T-cell (primary cell): ENCODE measurements at regions not wholly inside any gene's neighbourhood (a gene's known extent, or its start where the extent isn't known, plus 50 kb on each side); places are given as distances from the start of the nearest gene placed in this dataset.

Experiments used
- ATAC-seq, 4 experiments: fragments of 200-7000 bp in 3 of 4; fragments of 150-1000 bp in 1 of 4; cut with Tn5 transposase; replicated peaks in 1 of 4; 1 replicate in 3 of 4; 2 replicates in 1 of 4; pipeline ENCODE4 v1.10.0; 2021; ENCODE audit warnings: moderate library complexity in 3 of 4, mild to moderate bottlenecking in 2 of 4, moderate number of reproducible peaks in 1 of 4
- CTCF ChIA-PET, 2 donors: fragments of 300-600 bp; sonication (Branson Sonifier 250); formaldehyde crosslinking; loops; one replicate each; lab custom pipeline; 2022; ENCODE audit warnings: antibody characterized with exemption in 2 of 2; lab: Charles Lee
- POLR2A ChIA-PET, 2 donors: fragments of 300-600 bp; sonication (Branson Sonifier 250); formaldehyde crosslinking; loops; one replicate each; lab custom pipeline; 2022; ENCODE audit warnings: antibody characterized with exemption in 2 of 2; lab: Charles Lee
- DNase-seq, 35 experiments: peaks; one replicate each; pipeline versions ENCODE4 v3.0.0 to v3.0.0-alpha.2; 2013 to 2023
- H3K27ac ChIP-seq: one replicate; pipeline ENCODE4 v1.5.1; 2013; ENCODE audit warnings: low read length
- H3K27me3 ChIP-seq, 2 experiments: replicated peaks in 1 of 2; 1 replicate in 1 of 2; 2 replicates in 1 of 2; pipeline versions ENCODE4 v1.6.1 to v1.7.0; 2013; ENCODE audit warnings: low read length in 1 of 2, mixed read lengths in 1 of 2; ENCODE audit not compliant: control insufficient read depth in 2 of 2, insufficient read depth in 2 of 2; ENCODE audit errors: extremely low read depth in 1 of 2
- H3K36me3 ChIP-seq, 2 donors: 1 replicate in 1 of 2; 2 replicates in 1 of 2; pipeline versions ENCODE4 v1.6.1 to v1.7.0; 2013; ENCODE audit warnings: low read length in 1 of 2; ENCODE audit not compliant: control insufficient read depth in 2 of 2, insufficient read depth in 1 of 2; ENCODE audit errors: extremely low read depth in 1 of 2
- H3K4me1 ChIP-seq, 2 experiments: 1 replicate in 1 of 2; 2 replicates in 1 of 2; pipeline versions ENCODE4 v1.6.1 to v1.7.0; 2013; ENCODE audit warnings: low read length in 2 of 2, mixed read lengths in 1 of 2; ENCODE audit not compliant: insufficient read depth in 2 of 2, control insufficient read depth in 1 of 2; ENCODE audit errors: extremely low read depth in 1 of 2
- H3K4me3 ChIP-seq, 2 donors: 1 replicate in 1 of 2; 2 replicates in 1 of 2; pipeline versions ENCODE4 v1.5.1 to v1.7.0; 2013; ENCODE audit warnings: mild to moderate bottlenecking in 2 of 2, low read length in 1 of 2, moderate library complexity in 1 of 2; ENCODE audit not compliant: control insufficient read depth in 1 of 2; ENCODE audit errors: extremely low read depth in 1 of 2
- H3K9me3 ChIP-seq: 2 replicates; pipeline ENCODE4 v1.7.0; 2013
- H3K27ac Mint-ChIP-seq, 2 donors: one replicate each; pipeline ENCODE4 v1.8.0; 2020 to 2021; ENCODE audit warnings: mild to moderate bottlenecking in 2 of 2, mixed read lengths in 2 of 2
- H3K27me3 Mint-ChIP-seq, 2 donors: one replicate each; pipeline ENCODE4 v1.8.0; 2021 to 2022; ENCODE audit warnings: mixed read lengths in 2 of 2
- H3K36me3 Mint-ChIP-seq: one replicate; pipeline ENCODE4 v1.8.0; 2021; ENCODE audit warnings: mixed read lengths
- H3K4me1 Mint-ChIP-seq, 3 donors: one replicate each; pipeline ENCODE4 v1.8.0; 2020 to 2022; ENCODE audit warnings: mixed read lengths in 3 of 3, mild to moderate bottlenecking in 1 of 3
- H3K4me3 Mint-ChIP-seq, 3 donors: one replicate each; pipeline ENCODE4 v1.8.0; 2020 to 2022; ENCODE audit warnings: mild to moderate bottlenecking in 3 of 3, mixed read lengths in 3 of 3, moderate library complexity in 3 of 3
- H3K9me3 Mint-ChIP-seq, 3 donors: one replicate each; pipeline ENCODE4 v1.8.0; 2020 to 2022; ENCODE audit warnings: mixed read lengths in 3 of 3
- WGBS: methylation state at CpG from one replicate; pipeline ENCODE4 v1.1.5; 2013; ENCODE audit warnings: missing lambda C conversion rate; ENCODE audit not compliant: insufficient coverage; 5-methylcytosine and 5-hydroxymethylcytosine counted together

DNA sequence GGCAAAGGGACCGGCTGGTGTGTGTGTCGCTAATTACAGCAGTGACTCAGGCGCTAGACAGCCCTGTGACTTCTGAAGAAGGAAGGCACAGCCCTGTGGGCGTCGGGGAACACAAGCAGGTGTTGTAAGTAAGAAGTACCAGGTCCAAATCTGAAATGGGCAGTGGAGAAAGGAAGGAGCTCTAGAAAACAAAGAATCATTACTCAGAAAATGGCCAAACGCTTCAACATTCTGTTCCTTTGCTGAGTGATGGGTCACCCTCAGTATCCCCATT, 106.8 kb downstream of the PXDC1 start:
- CTCF ChIA-PET: no interaction called here
- 90% methylated on average over 2 of the region's 6 CpGs for WGBS
- Mint-ChIP-seq H3K9me3 (no peaks in the 10 kb centered on the region), H3K27ac (no peak overlapping the region), H3K27me3 (peaks cover 3 to 6% of the 10 kb centered on the region in 2 donors), H3K36me3 (no peaks in the 10 kb centered on the region), H3K4me3 (no peak overlapping the region), H3K4me1 (no peaks in the 10 kb centered on the region)
- H3K4me3 ChIP-seq: no peak overlapping the region
- ATAC-seq (no peak), DNase-seq (no peak)
- H3K9me3 ChIP-seq: no peaks in the 10 kb centered on the region
- POLR2A ChIA-PET: no interaction called here
- H3K27me3 ChIP-seq: peaks cover 0 to 11% of the 10 kb centered on the region in 2 experiments
- H3K36me3 ChIP-seq: no peaks in the 10 kb centered on the region
- H3K27ac ChIP-seq: no peak overlapping the region
- H3K4me1 ChIP-seq: no peaks in the 10 kb centered on the region

DNA sequence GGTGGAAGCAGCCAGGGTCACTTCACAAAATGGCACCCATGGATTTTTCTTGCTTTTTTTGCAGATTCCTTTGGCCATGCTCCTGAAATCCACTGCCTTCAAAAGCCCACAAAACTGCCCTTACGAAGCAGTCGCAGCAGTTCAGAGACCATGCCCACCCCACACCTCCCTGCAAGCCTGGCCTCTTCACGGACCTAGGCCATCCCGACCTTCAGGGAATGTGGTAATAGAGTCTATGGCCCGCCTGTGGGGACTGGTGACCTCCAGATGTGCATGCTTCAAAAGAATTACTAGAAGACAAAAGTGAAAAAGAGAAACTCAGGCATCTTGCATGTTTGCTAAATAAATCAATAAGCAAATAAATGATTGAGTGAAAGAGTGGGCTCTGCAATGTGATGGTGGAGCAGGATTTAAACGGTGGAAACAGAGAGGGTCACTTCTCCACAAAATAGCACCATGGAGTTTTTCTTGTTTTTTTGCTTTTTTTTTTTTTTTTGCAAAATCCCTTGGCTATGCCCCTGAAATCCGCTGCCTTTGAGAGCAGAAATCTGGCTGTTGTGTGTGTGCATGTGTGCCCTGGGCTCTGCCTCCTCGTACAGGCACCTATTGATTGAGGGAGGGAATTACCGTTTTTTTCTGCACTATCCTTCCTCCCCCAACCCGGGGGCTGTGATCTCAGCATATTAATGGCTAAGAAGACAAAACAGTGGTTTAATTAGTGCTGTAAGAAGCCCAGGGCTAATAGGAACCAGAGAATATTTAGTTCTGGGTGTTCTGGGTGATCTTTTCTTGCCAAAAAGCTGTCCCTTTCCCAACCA, 107.4 kb downstream of the PXDC1 start:
- H3K27me3 Mint-ChIP-seq: peaks cover 3 to 11% of the 10 kb centered on the region in 2 donors
- Histone ChIP-seq H3K27me3 (peaks cover 0 to 11% of the 10 kb centered on the region in 2 experiments), H3K9me3 (no peaks in the 10 kb centered on the region), H3K4me3 (no peak overlapping the region), H3K27ac (no peak overlapping the region), H3K4me1 (no peaks in the 10 kb centered on the region), H3K36me3 (no peaks in the 10 kb centered on the region)
- no CpG with 5 or more reads among the region's 10 CpGs for WGBS
- H3K9me3 Mint-ChIP-seq: no peaks in the 10 kb centered on the region
- DNase-seq (no peak), ATAC-seq (no peak)
- no peaks in the 10 kb centered on the region for H3K36me3 Mint-ChIP-seq
- POLR2A ChIA-PET: no interaction called here
- no peaks in the 10 kb centered on the region for H3K4me1 Mint-ChIP-seq
- no peak overlapping the region for H3K4me3 Mint-ChIP-seq
- CTCF ChIA-PET: no interaction called here
- H3K27ac Mint-ChIP-seq: no peak overlapping the region

DNA sequence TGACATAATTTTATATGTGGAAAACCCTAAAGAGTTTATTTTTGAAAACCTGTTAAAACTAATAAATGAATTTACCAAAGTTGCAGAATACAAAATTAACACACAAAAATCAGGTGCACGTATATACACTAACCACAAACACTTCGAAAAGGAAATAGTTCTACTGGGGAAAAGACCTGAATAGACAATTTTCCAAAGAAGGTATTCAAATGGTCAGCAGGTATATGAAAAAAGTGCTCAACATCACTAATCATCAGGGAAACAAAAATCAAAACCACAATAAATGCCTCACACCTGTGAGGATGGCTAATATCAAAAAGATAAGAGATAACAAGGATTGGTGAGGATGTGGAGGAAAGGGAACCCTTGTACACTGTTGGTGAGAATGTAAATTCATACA, 110.6 kb downstream of the PXDC1 start:
- POLR2A ChIA-PET: no interaction called here
- no peaks in the 10 kb centered on the region for H3K36me3 Mint-ChIP-seq

DNA sequence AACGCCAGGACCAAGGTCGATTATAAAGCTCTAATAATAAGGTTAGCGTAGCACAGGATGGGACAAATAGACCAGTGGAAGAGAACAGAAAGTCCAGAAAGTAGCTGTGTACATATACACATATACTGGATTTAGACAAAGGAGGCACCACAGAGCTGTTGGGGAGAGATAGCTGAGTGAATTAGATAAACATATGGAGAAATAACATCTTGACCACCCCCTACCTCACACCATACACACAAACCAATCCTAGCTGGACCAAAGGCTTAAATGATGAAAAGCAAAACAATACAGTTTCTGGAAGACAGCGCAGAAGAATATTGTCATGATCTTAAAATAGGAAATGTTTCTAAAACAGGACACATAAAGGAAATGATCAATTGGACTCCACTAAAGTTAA, 112.9 kb downstream of the PXDC1 start:
- ChIA-PET CTCF (no interaction called here), POLR2A (no interaction called here)
- WGBS: no CpG with 5 or more reads among the region's 4 CpGs
- Histone ChIP-seq H3K27ac (no peak overlapping the region), H3K4me3 (no peak overlapping the region), H3K36me3 (no peaks in the 10 kb centered on the region), H3K27me3 (peaks cover 0 to 13% of the 10 kb centered on the region in 2 experiments), H3K4me1 (no peaks in the 10 kb centered on the region), H3K9me3 (no peaks in the 10 kb centered on the region)
- Mint-ChIP-seq H3K4me3 (no peak overlapping the region), H3K27me3 (peaks cover 3 to 8% of the 10 kb centered on the region in 2 donors), H3K9me3 (no peaks in the 10 kb centered on the region), H3K4me1 (no peaks in the 10 kb centered on the region), H3K27ac (no peak overlapping the region), H3K36me3 (no peaks in the 10 kb centered on the region)
- ATAC-seq: no peak
- DNase-seq: no peak

More for the DNA sequence above, 110.6 kb downstream of the PXDC1 start:
- Histone ChIP-seq H3K27ac (no peak overlapping the region), H3K36me3 (no peaks in the 10 kb centered on the region), H3K9me3 (no peaks in the 10 kb centered on the region), H3K4me3 (no peak overlapping the region), H3K27me3 (peaks cover 0 to 11% of the 10 kb centered on the region in 2 experiments), H3K4me1 (no peaks in the 10 kb centered on the region)
- no peaks in the 10 kb centered on the region for H3K9me3 Mint-ChIP-seq
- WGBS: no CpG with 5 or more reads among the region's 2 CpGs
- DNase-seq: no peak
- H3K4me3 Mint-ChIP-seq: no peak overlapping the region
- peaks cover 3 to 13% of the 10 kb centered on the region in 2 donors for H3K27me3 Mint-ChIP-seq
- ATAC-seq: no peak
- CTCF ChIA-PET: no interaction called here
- no peak overlapping the region for H3K27ac Mint-ChIP-seq
- no peaks in the 10 kb centered on the region for H3K4me1 Mint-ChIP-seq

DNA sequence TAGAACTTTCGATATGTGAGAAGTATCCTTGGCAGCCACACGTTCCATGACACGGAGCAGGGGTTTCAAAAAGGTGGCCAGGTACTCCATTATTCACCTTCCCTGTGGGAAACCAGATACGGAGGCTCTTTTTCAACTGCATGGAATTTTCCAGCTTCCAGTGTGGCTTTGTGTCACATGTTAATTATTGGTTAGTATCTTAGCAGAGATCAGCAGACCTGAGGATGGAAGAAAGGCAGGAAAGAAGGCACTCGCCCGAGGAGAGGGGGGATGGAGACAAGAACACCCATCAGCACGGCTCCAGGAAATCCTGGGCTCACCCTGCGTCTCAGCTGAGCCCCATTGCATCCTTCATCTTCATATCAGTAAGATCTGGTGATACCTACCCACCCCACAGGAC, 115.5 kb downstream of the PXDC1 start:
- H3K27ac Mint-ChIP-seq: no peak overlapping the region
- DNase-seq (no peak), ATAC-seq (no peak)
- ChIA-PET POLR2A (interaction anchor here in 1 of 2 donors (0.6 kb wide), 1 partner anchor 119 kb away, joined by 3 read pairs; no protein-coding TSS in a partner anchor), CTCF (no interaction called here)
- H3K27me3 Mint-ChIP-seq: peaks cover 0 to 10% of the 10 kb centered on the region in 2 donors
- Histone ChIP-seq H3K27ac (no peak overlapping the region), H3K4me3 (no peak overlapping the region), H3K4me1 (no peaks in the 10 kb centered on the region), H3K36me3 (no peaks in the 10 kb centered on the region), H3K27me3 (peaks cover 0 to 16% of the 10 kb centered on the region in 2 experiments), H3K9me3 (no peaks in the 10 kb centered on the region)
- no peak overlapping the region for H3K4me3 Mint-ChIP-seq
- H3K36me3 Mint-ChIP-seq: no peaks in the 10 kb centered on the region
- H3K4me1 Mint-ChIP-seq: no peaks in the 10 kb centered on the region
- no peaks in the 10 kb centered on the region for H3K9me3 Mint-ChIP-seq
- WGBS: 82% methylated on average over 4 of the region's 8 CpGs

DNA sequence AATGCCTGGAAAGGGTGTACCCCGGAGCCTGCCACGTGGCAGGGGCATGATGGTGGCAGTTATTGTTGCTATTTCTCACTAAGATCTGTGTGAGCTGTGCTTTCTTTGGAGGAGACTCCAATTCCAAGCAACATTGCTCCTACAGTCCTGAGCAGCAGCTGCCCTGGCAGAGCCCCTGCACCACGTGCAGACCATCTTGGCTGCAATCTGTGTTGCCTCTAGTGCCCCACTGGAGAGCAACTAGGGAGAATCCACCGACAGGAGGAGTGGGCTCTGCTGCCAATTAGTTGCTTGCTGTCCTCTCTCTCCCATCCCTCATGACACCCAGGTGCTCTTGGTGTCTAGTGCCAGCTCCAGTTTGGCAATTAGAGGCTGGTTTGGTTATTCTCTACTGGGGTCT, 116.0 kb downstream of the PXDC1 start:
- peaks cover 2 to 10% of the 10 kb centered on the region in 2 donors for H3K27me3 Mint-ChIP-seq
- no peaks in the 10 kb centered on the region for H3K9me3 Mint-ChIP-seq
- no peak for DNase-seq
- Histone ChIP-seq H3K36me3 (no peaks in the 10 kb centered on the region), H3K4me3 (no peak overlapping the region), H3K27ac (no peak overlapping the region), H3K27me3 (peaks cover 0 to 18% of the 10 kb centered on the region in 2 experiments), H3K4me1 (no peaks in the 10 kb centered on the region), H3K9me3 (no peaks in the 10 kb centered on the region)
- ChIA-PET POLR2A (interaction anchor here in 1 of 2 donors (0.6 kb wide), 1 partner anchor 119 kb away, joined by 3 read pairs; no protein-coding TSS in a partner anchor), CTCF (no interaction called here)
- no peaks in the 10 kb centered on the region for H3K4me1 Mint-ChIP-seq
- no peak for ATAC-seq
- H3K4me3 Mint-ChIP-seq: no peak overlapping the region
- H3K36me3 Mint-ChIP-seq: no peaks in the 10 kb centered on the region
- 58% methylated on average over 2 of the region's 4 CpGs for WGBS
- no peak overlapping the region for H3K27ac Mint-ChIP-seq
